Mesendoderm (in vitro differentiated cells): ENCODE measurements at regions not wholly inside any gene's neighbourhood (a gene's known extent, or its start where the extent isn't known, plus 50 kb on each side); places are given as distances from the start of the nearest gene placed in this dataset.
A peak's percentile ranks its signal among the peaks of the same experiment; 100 is the strongest.
"Not testable (repeated sequence)": the region's sequence is repeated elsewhere in the genome, so short reads cannot be mapped to it uniquely, and the experiment has no call there.

ENCODE experiments used
- DNase-seq: peaks from one replicate; pipeline ENCODE4 v3.0.0; 2013
- H2AK5ac ChIP-seq: 2 replicates; pipeline ENCODE4 v1.6.1; 2013; ENCODE audit warnings: low read length, inconsistent platforms
- H2BK120ac ChIP-seq: 2 replicates; pipeline ENCODE4 v1.6.1; 2013; ENCODE audit warnings: low read depth, mild to moderate bottlenecking, low read length, moderate library complexity, mixed read lengths
- H2BK15ac ChIP-seq: replicated peaks from 2 replicates; pipeline ENCODE4 v1.6.1; 2013; ENCODE audit warnings: low read depth, mild to moderate bottlenecking, moderate library complexity
- H2BK5ac ChIP-seq: 2 replicates; pipeline ENCODE4 v1.6.1; 2013; ENCODE audit warnings: low read length, inconsistent platforms
- H3K18ac ChIP-seq: 2 replicates; pipeline ENCODE4 v1.6.1; 2013; ENCODE audit warnings: mild to moderate bottlenecking, low read length, mixed read lengths
- H3K23ac ChIP-seq: one replicate; pipeline ENCODE4 v1.6.1; 2013; ENCODE audit warnings: low read length
- H3K27ac ChIP-seq: 2 replicates; pipeline ENCODE4 v1.5.1; 2013; ENCODE audit warnings: low read depth, mild to moderate bottlenecking, inconsistent platforms, low read length, moderate library complexity
- H3K27me3 ChIP-seq: 2 replicates; pipeline ENCODE4 v1.6.1; 2013; ENCODE audit warnings: low read length, control low read depth, mild to moderate bottlenecking, inconsistent platforms; ENCODE audit not compliant: insufficient read depth, poor library complexity
- H3K36me3 ChIP-seq: 2 replicates; pipeline ENCODE4 v1.6.1; 2013; ENCODE audit warnings: low read length, inconsistent platforms; ENCODE audit not compliant: control insufficient read depth, insufficient read depth
- H3K4ac ChIP-seq: one replicate; pipeline ENCODE4 v1.6.1; 2013; ENCODE audit warnings: low read depth, mild to moderate bottlenecking, low read length, moderate library complexity
- H3K4me1 ChIP-seq: 2 replicates; pipeline ENCODE4 v1.6.1; 2013; ENCODE audit warnings: low read depth, low read length, inconsistent platforms; ENCODE audit not compliant: control insufficient read depth
- H3K4me2 ChIP-seq: 2 replicates; pipeline ENCODE4 v1.6.1; 2013; ENCODE audit warnings: low read length
- H3K4me3 ChIP-seq: 2 replicates; pipeline ENCODE4 v1.5.1; 2013; ENCODE audit warnings: mild to moderate bottlenecking, low read length
- H3K56ac ChIP-seq: one replicate; pipeline ENCODE4 v1.6.1; 2013; ENCODE audit warnings: low read length
- H3K79me1 ChIP-seq: 2 replicates; pipeline ENCODE4 v1.6.1; 2013; ENCODE audit warnings: low read length, inconsistent platforms
- H3K79me2 ChIP-seq: 2 replicates; pipeline ENCODE4 v1.6.1; 2013; ENCODE audit warnings: mild to moderate bottlenecking, low read length; ENCODE audit not compliant: control insufficient read depth, insufficient read depth
- H3K9ac ChIP-seq: 2 replicates; pipeline ENCODE4 v1.6.1; 2013; ENCODE audit warnings: low read length, inconsistent platforms
- H4K5ac ChIP-seq: one replicate; pipeline ENCODE4 v1.6.1; 2013; ENCODE audit warnings: low read length
- H4K8ac ChIP-seq: one replicate; pipeline ENCODE4 v1.6.1; 2013; ENCODE audit warnings: low read depth, mild to moderate bottlenecking, control low read depth, low read length, moderate library complexity
- WGBS: extraction: QIAGEN DNeasy Blood & Tissue Kit; methylation state at CpG from one replicate; pipeline ENCODE4 v1.1.7; 2013; ENCODE audit warnings: low lambda C conversion rate, missing lambda C conversion rate; ENCODE audit not compliant: insufficient coverage; ENCODE audit errors: extremely low coverage; 5-methylcytosine and 5-hydroxymethylcytosine counted together

- no peak overlapping the region for H3K18ac ChIP-seq
- DNase-seq, result no peak
- no peak overlapping the region for H3K4me2 ChIP-seq
- H3K79me2 ChIP-seq, result no peaks in the 10 kb centered on the region
- H2BK120ac ChIP-seq, result no peak overlapping the region
- no peak overlapping the region for H4K5ac ChIP-seq
- no peaks in the 10 kb centered on the region for H3K79me1 ChIP-seq
- H3K56ac ChIP-seq, result no peak overlapping the region
- no peak overlapping the region for H2BK15ac ChIP-seq
- H4K8ac ChIP-seq, result no peak overlapping the region
- no peak overlapping the region for H3K4ac ChIP-seq
- H3K27me3 ChIP-seq, result no peaks in the 10 kb centered on the region
- H3K9ac ChIP-seq, result no peak overlapping the region
- H2BK5ac ChIP-seq, result no peak overlapping the region
- no peaks in the 10 kb centered on the region for H3K36me3 ChIP-seq
- no peaks in the 10 kb centered on the region for H3K4me1 ChIP-seq
- H3K27ac ChIP-seq, result no peak overlapping the region
- H2AK5ac ChIP-seq, result no peak overlapping the region
- H3K4me3 ChIP-seq, result no peak overlapping the region
- WGBS, result no CpG with 5 or more reads among the region's 1 CpG
- no peak overlapping the region for H3K23ac ChIP-seq
These were observed 768.1 kb upstream of the SPRY2 start for GRCh38 chr13:81109026-81109425.

GRCh38 chr13:81106348-81106747 is 765.4 kb upstream of the SPRY2 start:
- Histone ChIP-seq H3K18ac (peak overlapping the region; percentile 51), H3K36me3 (no peaks in the 10 kb centered on the region)
- DNase-seq, result no peak

DNA sequence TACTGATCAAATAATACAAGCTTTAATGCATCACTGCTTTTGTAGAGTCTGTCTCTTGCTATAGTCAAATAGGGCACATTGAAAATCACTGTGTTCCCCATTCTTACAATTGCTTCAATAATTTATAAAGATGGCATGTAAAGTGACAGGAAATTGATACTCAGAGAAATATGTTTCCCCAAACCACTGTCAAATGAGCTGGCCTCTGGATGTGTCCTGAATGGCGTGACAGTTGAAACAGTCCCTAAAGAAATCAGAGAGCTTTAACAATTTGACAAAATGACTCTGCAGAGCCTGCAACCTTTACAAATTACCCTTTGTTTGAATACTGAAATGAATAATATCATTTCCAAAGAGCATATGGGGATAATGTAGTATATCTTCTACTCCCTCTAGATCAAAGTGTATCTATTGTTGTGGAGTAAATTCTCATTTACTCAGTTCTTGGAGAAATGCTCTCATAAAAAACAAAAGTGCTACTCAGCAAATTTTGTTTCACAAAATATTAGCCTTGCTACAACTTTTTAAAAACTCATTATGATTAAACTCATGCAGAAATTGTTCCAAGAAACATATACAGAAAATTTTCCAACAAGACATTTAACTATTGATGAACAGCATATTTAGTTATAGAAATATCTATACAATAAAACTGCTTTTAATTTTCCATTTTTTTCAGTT is 763.2 kb upstream of the SPRY2 start:
- H4K5ac ChIP-seq, result no peak overlapping the region
- no peak overlapping the region for H3K4me3 ChIP-seq
- H4K8ac ChIP-seq, result no peak overlapping the region
- H2BK15ac ChIP-seq, result no peak overlapping the region
- no peak overlapping the region for H3K18ac ChIP-seq
- no peaks in the 10 kb centered on the region for H3K27me3 ChIP-seq
- H2BK120ac ChIP-seq, result no peak overlapping the region
- no peaks in the 10 kb centered on the region for H3K4me1 ChIP-seq
- no peak overlapping the region for H3K9ac ChIP-seq
- no peak overlapping the region for H2AK5ac ChIP-seq
- no peak overlapping the region for H3K4ac ChIP-seq
- no CpG with 5 or more reads among the region's 1 CpG for WGBS
- no peak overlapping the region for H3K27ac ChIP-seq
- H3K23ac ChIP-seq, result no peak overlapping the region
- H3K4me2 ChIP-seq, result no peak overlapping the region
- H3K36me3 ChIP-seq, result no peaks in the 10 kb centered on the region
- DNase-seq, result no peak
- no peak overlapping the region for H3K56ac ChIP-seq
- H2BK5ac ChIP-seq, result no peak overlapping the region
- no peaks in the 10 kb centered on the region for H3K79me2 ChIP-seq
- no peaks in the 10 kb centered on the region for H3K79me1 ChIP-seq

More at GRCh38 chr13:81106348-81106747, 765.4 kb upstream of the SPRY2 start:
- no peak overlapping the region for H3K27ac ChIP-seq
- no peak overlapping the region for H3K4me2 ChIP-seq
- H3K23ac ChIP-seq, result no peak overlapping the region
- H4K8ac ChIP-seq, result no peak overlapping the region
- H2AK5ac ChIP-seq, result no peak overlapping the region
- no peak overlapping the region for H3K9ac ChIP-seq
- no peak overlapping the region for H2BK15ac ChIP-seq
- H3K4me1 ChIP-seq, result no peaks in the 10 kb centered on the region
- no peak overlapping the region for H3K56ac ChIP-seq
- no peak overlapping the region for H3K4ac ChIP-seq
- no CpG with 5 or more reads among the region's 7 CpGs for WGBS
- H2BK5ac ChIP-seq, result no peak overlapping the region
- no peak overlapping the region for H3K4me3 ChIP-seq
- H3K79me2 ChIP-seq, result no peaks in the 10 kb centered on the region
- H4K5ac ChIP-seq, result no peak overlapping the region
- no peaks in the 10 kb centered on the region for H3K27me3 ChIP-seq
- no peak overlapping the region for H2BK120ac ChIP-seq
- H3K79me1 ChIP-seq, result no peaks in the 10 kb centered on the region

GRCh38 chr13:81102066-81102465 is 761.1 kb upstream of the SPRY2 start:
- H3K79me2 ChIP-seq, H4K8ac ChIP-seq, H3K27ac ChIP-seq, H3K4me3 ChIP-seq, DNase-seq, H3K23ac ChIP-seq, H4K5ac ChIP-seq, H2BK120ac ChIP-seq, H2BK15ac ChIP-seq, H3K4ac ChIP-seq, H3K4me1 ChIP-seq, H3K9ac ChIP-seq, H2AK5ac ChIP-seq, H3K18ac ChIP-seq, H2BK5ac ChIP-seq, H3K27me3 ChIP-seq, H3K79me1 ChIP-seq, H3K36me3 ChIP-seq, H3K4me2 ChIP-seq, H3K56ac ChIP-seq: not testable (repeated sequence)
- no CpG with 5 or more reads among the region's 27 CpGs for WGBS

- Histone ChIP-seq H3K4me1 (no peaks in the 10 kb centered on the region), H3K79me2 (no peaks in the 10 kb centered on the region), H2AK5ac (no peak overlapping the region), H2BK120ac (no peak overlapping the region), H3K79me1 (no peaks in the 10 kb centered on the region), H3K9ac (no peak overlapping the region), H4K5ac (no peak overlapping the region), H3K4ac (no peak overlapping the region), H3K4me3 (no peak overlapping the region), H2BK15ac (no peak overlapping the region), H3K4me2 (no peak overlapping the region), H3K36me3 (no peaks in the 10 kb centered on the region), H3K23ac (no peak overlapping the region), H2BK5ac (no peak overlapping the region), H3K27ac (no peak overlapping the region), H3K27me3 (no peaks in the 10 kb centered on the region), H4K8ac (no peak overlapping the region), H3K56ac (no peak overlapping the region), H3K18ac (no peak overlapping the region)
- no peak for DNase-seq
- WGBS, result no CpG with 5 or more reads among the region's 4 CpGs
These were observed 748.6 kb upstream of the SPRY2 start for GRCh38 chr13:81089371-81090157.
